22Rv1 (cell line): ENCODE measurements at regions not wholly inside any gene's neighbourhood (a gene's known extent, or its start where the extent isn't known, plus 50 kb on each side); places are given as distances from the start of the nearest gene placed in this dataset.

Experiments used
- H3K27ac ChIP-seq: fragments of 450-650 bp; 2 replicates; pipeline ENCODE4 v1.5.1; 2017
- ZFX ChIP-seq: fragments of 450-650 bp; IDR thresholded peaks from 2 replicates; pipeline ENCODE4 v1.6.1; 2017; ENCODE audit warnings: antibody characterized with exemption, borderline replicate concordance
- TF ChIP-seq, protein P1 (sequence below): fragments of 450-650 bp; IDR thresholded peaks from 2 replicates; pipeline ENCODE4 v1.5.1; 2017; ENCODE audit warnings: mild to moderate bottlenecking

DNA sequence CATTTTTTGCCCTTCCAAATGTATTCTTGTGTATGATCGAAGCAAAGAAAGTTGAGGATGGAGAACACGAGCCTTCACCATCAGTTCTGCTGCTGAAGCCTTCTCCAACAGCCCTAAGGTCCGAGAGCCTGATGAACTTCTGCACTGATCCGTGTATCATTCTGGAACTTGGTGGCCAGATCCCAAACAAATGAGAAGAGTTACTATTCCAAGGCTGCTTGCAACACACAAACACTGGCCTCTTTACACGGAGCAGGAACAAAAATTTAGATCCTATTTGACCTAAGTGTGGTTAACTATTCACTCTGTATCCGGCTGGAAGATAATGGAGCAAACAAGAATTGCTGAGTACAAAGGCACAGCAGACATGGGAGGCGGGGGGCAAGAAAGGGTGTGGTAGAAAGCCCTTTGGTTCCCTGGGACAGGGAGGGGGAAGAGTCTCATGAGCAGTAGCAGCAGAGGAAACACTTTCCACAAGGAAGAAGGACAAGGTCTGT is 282.9 kb downstream of the SOX9 start:
- TF ChIP-seq ZFX: no peak
- TF ChIP-seq, protein P1, sequence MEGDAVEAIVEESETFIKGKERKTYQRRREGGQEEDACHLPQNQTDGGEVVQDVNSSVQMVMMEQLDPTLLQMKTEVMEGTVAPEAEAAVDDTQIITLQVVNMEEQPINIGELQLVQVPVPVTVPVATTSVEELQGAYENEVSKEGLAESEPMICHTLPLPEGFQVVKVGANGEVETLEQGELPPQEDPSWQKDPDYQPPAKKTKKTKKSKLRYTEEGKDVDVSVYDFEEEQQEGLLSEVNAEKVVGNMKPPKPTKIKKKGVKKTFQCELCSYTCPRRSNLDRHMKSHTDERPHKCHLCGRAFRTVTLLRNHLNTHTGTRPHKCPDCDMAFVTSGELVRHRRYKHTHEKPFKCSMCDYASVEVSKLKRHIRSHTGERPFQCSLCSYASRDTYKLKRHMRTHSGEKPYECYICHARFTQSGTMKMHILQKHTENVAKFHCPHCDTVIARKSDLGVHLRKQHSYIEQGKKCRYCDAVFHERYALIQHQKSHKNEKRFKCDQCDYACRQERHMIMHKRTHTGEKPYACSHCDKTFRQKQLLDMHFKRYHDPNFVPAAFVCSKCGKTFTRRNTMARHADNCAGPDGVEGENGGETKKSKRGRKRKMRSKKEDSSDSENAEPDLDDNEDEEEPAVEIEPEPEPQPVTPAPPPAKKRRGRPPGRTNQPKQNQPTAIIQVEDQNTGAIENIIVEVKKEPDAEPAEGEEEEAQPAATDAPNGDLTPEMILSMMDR: no peak
- no peak overlapping the region for H3K27ac ChIP-seq

DNA sequence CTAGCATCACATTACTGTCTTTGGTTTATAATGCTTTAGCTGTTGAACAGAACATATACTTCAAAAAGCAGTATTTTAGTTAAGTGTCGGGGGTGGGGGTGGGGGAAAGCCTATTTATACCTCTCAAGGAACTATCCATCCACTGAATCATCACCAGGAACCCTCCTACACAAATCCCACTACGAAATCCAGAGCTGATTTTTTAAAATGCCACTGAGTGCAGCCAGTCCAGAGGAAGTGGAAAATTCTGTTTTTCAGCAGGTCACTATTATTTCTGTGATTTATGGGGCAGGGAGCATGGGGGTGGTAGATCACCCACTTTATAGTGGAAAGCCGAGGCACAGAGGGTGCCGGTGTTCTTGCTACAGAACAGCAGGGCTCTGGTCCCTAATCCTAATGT is 284.1 kb downstream of the SOX9 start:
- TF ChIP-seq ZFX: no peak
- TF ChIP-seq, protein P1: no peak
- H3K27ac ChIP-seq: no peak overlapping the region

- H3K27ac ChIP-seq: no peak overlapping the region
Observed at GRCh38 chr17:72405662-72406230, 284.9 kb downstream of the SOX9 start.

GRCh38 chr17:72406498-72406897 is 285.7 kb downstream of the SOX9 start:
- TF ChIP-seq, protein P1: no peak
- TF ChIP-seq ZFX: no peak
- peak overlapping the region; percentile 39; the same call in 1 of the 2 replicates for H3K27ac ChIP-seq

More at GRCh38 chr17:72405662-72406230, 284.9 kb downstream of the SOX9 start:
- no peak for TF ChIP-seq ZFX
- TF ChIP-seq, protein P1: no peak

GRCh38 chr17:72407336-72407909 is 286.6 kb downstream of the SOX9 start:
- peak overlapping the region; percentile 39 for H3K27ac ChIP-seq
- no peak for TF ChIP-seq ZFX
- TF ChIP-seq, protein P1: no peak

- no peak for TF ChIP-seq ZFX
- TF ChIP-seq, protein P1: no peak
Observed at GRCh38 chr17:72407931-72408330, 287.1 kb downstream of the SOX9 start.

DNA sequence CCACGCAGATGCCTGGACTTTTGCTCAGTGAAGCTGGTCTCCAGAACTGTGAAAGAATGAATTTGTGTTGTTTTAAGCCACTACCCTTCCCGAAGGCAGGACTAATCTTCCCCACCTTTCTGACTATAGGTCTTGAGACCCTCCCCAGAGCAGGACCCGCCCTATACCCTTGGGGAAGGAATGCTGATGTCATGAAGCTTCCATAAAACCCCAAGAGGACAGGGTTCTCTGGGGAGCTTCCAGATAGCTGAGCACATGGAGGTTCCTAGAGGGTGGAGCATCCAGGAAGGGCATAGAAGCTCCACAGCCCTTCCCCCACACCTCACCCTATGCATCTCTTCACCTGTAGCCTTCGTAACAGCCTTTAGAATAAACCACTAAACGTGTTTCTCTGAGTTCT is 287.8 kb downstream of the SOX9 start:
- H3K27ac ChIP-seq: no peak overlapping the region; the same call in 1 of the 2 replicates
- TF ChIP-seq, protein P1: no peak
- no peak for TF ChIP-seq ZFX

More at GRCh38 chr17:72407931-72408330, 287.1 kb downstream of the SOX9 start:
- H3K27ac ChIP-seq: peak overlapping the region; percentile 39
